ENCODE measurements at regions not wholly inside any gene's neighbourhood (a gene's known extent, or its start where the extent isn't known, plus 50 kb on each side); places are given as distances from the start of the nearest gene placed in this dataset.

DNA sequence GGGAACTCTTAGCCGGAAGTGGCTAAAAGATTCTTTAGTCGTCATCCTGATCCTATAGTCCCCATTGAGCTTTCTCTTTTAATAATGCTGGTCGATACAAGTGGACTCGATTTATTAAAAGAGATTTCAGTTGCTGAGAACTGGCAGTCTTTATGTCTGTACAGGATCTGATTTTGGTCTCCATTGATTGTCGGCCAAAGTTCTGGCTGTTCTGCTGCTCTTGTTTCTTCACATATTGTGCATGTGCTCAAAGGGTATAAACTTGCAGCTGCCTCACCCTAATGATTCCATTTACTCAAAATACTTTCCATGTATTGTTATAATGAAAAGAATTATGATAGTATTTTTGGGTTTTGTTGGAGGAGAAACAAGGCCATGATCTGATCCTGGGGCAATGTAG is 100.7 kb upstream of the CTTNBP2 start:
- TF ChIP-seq, protein P1, sequence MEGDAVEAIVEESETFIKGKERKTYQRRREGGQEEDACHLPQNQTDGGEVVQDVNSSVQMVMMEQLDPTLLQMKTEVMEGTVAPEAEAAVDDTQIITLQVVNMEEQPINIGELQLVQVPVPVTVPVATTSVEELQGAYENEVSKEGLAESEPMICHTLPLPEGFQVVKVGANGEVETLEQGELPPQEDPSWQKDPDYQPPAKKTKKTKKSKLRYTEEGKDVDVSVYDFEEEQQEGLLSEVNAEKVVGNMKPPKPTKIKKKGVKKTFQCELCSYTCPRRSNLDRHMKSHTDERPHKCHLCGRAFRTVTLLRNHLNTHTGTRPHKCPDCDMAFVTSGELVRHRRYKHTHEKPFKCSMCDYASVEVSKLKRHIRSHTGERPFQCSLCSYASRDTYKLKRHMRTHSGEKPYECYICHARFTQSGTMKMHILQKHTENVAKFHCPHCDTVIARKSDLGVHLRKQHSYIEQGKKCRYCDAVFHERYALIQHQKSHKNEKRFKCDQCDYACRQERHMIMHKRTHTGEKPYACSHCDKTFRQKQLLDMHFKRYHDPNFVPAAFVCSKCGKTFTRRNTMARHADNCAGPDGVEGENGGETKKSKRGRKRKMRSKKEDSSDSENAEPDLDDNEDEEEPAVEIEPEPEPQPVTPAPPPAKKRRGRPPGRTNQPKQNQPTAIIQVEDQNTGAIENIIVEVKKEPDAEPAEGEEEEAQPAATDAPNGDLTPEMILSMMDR (IDR thresholded peaks at IDR 0.05; ENCODE audit: low read depth, low read length): no peak
- no peak for TF ChIP-seq EZH2phosphoT487 (IDR thresholded peaks at IDR 0.05; ENCODE audit: low read depth)

Data from OCI-LY3 (cell line).